PC-3 (cell line): ENCODE measurements at regions not wholly inside any gene's neighbourhood (a gene's known extent, or its start where the extent isn't known, plus 50 kb on each side); places are given as distances from the start of the nearest gene placed in this dataset.

Experiments
- ATAC-seq: fragments of 200-7000 bp; cut with Tn5 transposase; 2 replicates; pipeline ENCODE4 v1.9.1; 2020; ENCODE audit warnings: mild to moderate bottlenecking, moderate library complexity
- BruUV-seq: library from RNA; stranded (reverse); fragments of 400-500 nt; replicated peaks from 2 replicates; lab custom pipeline; 2021; lab: Mats Ljungman, UMichigan
- CTCF ChIA-PET: fragments of 300-600 bp; sonication (Branson Sonifier 250); formaldehyde crosslinking; loops from one replicate; lab custom pipeline; 2022; ENCODE audit warnings: antibody characterized with exemption; lab: Charles Lee
- POLR2A ChIA-PET: fragments of 300-600 bp; sonication (Branson Sonifier 250); formaldehyde crosslinking; loops from one replicate; lab custom pipeline; 2022; ENCODE audit warnings: antibody characterized with exemption; ENCODE audit not compliant: unreplicated experiment; lab: Charles Lee
- DNase-seq: peaks from one replicate; pipeline ENCODE4 v3.0.0-alpha.2; 2015
- H2AFZ ChIP-seq: fragments of 300-600 bp; sonication (generic); 2 replicates; pipeline ENCODE4 v1.6.0; 2016; ENCODE audit warnings: antibody characterized with exemption, low read length
- H3F3A ChIP-seq: fragments of 300-600 bp; sonication (generic); one replicate; pipeline ENCODE4 v1.6.0; 2017; ENCODE audit warnings: antibody characterized with exemption, low read length, control low read depth, mild to moderate bottlenecking; ENCODE audit not compliant: unreplicated experiment
- H3K27ac ChIP-seq: fragments of 300-600 bp; sonication (generic); 2 replicates; pipeline ENCODE4 v1.5.1; 2016; ENCODE audit warnings: mild to moderate bottlenecking, low read length
- H3K27me3 ChIP-seq: fragments of 300-600 bp; sonication (generic); 2 replicates; pipeline ENCODE4 v1.6.1; 2016; ENCODE audit warnings: low read length, mixed read lengths
- H3K36me3 ChIP-seq: fragments of 300-600 bp; sonication (generic); 2 replicates; pipeline ENCODE4 v1.6.1; 2016; ENCODE audit warnings: low read depth, mixed run types, low read length, mixed read lengths
- H3K4me1 ChIP-seq: fragments of 300-600 bp; sonication (generic); 2 replicates; pipeline ENCODE4 v1.5.1; 2016; ENCODE audit warnings: low read length; ENCODE audit not compliant: insufficient read depth
- H3K4me2 ChIP-seq: fragments of 300-600 bp; sonication (generic); 2 replicates; pipeline ENCODE4 v1.6.0; 2016; ENCODE audit warnings: low read length
- H3K4me3 ChIP-seq: fragments of 300-600 bp; sonication (generic); 2 replicates; pipeline ENCODE4 v1.5.1; 2016; ENCODE audit warnings: mild to moderate bottlenecking, low read length, mixed read lengths
- H3K79me2 ChIP-seq: fragments of 300-600 bp; sonication (generic); 2 replicates; pipeline ENCODE4 v1.6.1; 2017; ENCODE audit warnings: low read length, mixed read lengths
- H3K9ac ChIP-seq: fragments of 300-600 bp; sonication (generic); 2 replicates; pipeline ENCODE4 v1.6.0; 2016; ENCODE audit warnings: mild to moderate bottlenecking, low read length
- H3K9me2 ChIP-seq: fragments of 300-600 bp; sonication (generic); replicated peaks from 2 replicates; pipeline ENCODE4 v1.6.1; 2016; ENCODE audit warnings: mixed run types, low read length, mixed read lengths
- H3K9me3 ChIP-seq: fragments of 300-600 bp; sonication (generic); 2 replicates; pipeline ENCODE4 v1.6.1; 2016; ENCODE audit warnings: low read length, mixed read lengths
- H4K20me1 ChIP-seq: fragments of 300-600 bp; sonication (generic); 2 replicates; pipeline ENCODE4 v1.6.1; 2016; ENCODE audit warnings: low read length, mixed read lengths
- EZH2 ChIP-seq: fragments of 300-600 bp; sonication (generic); IDR thresholded peaks from one replicate; pipeline ENCODE4 v1.6.1; 2017; ENCODE audit warnings: antibody characterized with exemption, mild to moderate bottlenecking, low read length; ENCODE audit not compliant: unreplicated experiment
- EZH2phosphoT487 ChIP-seq: fragments of 300-600 bp; sonication (generic); IDR thresholded peaks from 2 replicates; pipeline ENCODE4 v1.6.1; 2018; ENCODE audit warnings: mild to moderate bottlenecking, antibody characterized with exemption, low read length, borderline replicate concordance
- intact Hi-C: fragments of 100-400 bp; cut with micrococcal nuclease; formaldehyde crosslinking; loops from 2 replicates; pipeline ENCODE4 v1.9.0; 2023
- TF ChIP-seq, protein P1 (sequence below): fragments of 300-600 bp; sonication (generic); conservative IDR thresholded peaks from 2 replicates; pipeline ENCODE4 v1.5.1; 2017; ENCODE audit warnings: antibody characterized with exemption, low read depth, mild to moderate bottlenecking, low read length

DNA sequence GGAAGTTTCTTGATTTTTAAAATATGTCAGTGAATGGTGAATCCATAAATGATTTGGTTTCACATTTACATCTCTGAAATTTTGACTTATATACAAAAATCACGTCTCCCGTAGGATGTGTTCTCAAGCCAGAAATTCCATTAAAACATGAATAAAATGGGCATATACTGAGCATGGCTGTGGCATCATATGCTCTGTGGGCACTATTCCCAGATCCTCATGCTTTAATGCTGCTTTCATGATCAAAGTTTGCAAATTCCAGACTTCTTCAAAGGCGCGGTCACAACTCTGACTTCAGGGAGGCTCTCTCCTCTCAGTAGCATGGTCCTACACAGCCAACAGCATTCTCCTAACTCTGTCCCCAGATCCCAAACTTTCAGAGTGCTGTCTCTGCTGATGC, 723.2 kb downstream of the TAF11L14 start:
- intact Hi-C loops = no loop called here
- H3K4me3 ChIP-seq = no peak overlapping the region
- H3K9me3 ChIP-seq = no peaks in the 10 kb centered on the region
- H3K36me3 ChIP-seq = no peaks in the 10 kb centered on the region
- DNase-seq = no peak
- no TSS peak for BruUV-seq
- H3K27ac ChIP-seq = no peak overlapping the region
- no peaks in the 10 kb centered on the region for H3K79me2 ChIP-seq
- TF ChIP-seq EZH2phosphoT487 (no peak), EZH2 (no peak)
- TF ChIP-seq, protein P1, sequence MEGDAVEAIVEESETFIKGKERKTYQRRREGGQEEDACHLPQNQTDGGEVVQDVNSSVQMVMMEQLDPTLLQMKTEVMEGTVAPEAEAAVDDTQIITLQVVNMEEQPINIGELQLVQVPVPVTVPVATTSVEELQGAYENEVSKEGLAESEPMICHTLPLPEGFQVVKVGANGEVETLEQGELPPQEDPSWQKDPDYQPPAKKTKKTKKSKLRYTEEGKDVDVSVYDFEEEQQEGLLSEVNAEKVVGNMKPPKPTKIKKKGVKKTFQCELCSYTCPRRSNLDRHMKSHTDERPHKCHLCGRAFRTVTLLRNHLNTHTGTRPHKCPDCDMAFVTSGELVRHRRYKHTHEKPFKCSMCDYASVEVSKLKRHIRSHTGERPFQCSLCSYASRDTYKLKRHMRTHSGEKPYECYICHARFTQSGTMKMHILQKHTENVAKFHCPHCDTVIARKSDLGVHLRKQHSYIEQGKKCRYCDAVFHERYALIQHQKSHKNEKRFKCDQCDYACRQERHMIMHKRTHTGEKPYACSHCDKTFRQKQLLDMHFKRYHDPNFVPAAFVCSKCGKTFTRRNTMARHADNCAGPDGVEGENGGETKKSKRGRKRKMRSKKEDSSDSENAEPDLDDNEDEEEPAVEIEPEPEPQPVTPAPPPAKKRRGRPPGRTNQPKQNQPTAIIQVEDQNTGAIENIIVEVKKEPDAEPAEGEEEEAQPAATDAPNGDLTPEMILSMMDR = no peak
- CTCF ChIA-PET = no interaction called here
- H4K20me1 ChIP-seq = no peaks in the 10 kb centered on the region
- no peak overlapping the region for H3K9ac ChIP-seq
- no peak overlapping the region for H3K4me2 ChIP-seq
- H3F3A ChIP-seq = no peaks in the 10 kb centered on the region
- no peak for ATAC-seq
- H3K27me3 ChIP-seq = 0 out of 2 replicates have a peak, but pooled peaks cover 18% of the 10 kb centered on the region
- H2AFZ ChIP-seq = no peak overlapping the region
- H3K4me1 ChIP-seq = no peaks in the 10 kb centered on the region
- no peaks in the 10 kb centered on the region for H3K9me2 ChIP-seq
- POLR2A ChIA-PET = no interaction called here

DNA sequence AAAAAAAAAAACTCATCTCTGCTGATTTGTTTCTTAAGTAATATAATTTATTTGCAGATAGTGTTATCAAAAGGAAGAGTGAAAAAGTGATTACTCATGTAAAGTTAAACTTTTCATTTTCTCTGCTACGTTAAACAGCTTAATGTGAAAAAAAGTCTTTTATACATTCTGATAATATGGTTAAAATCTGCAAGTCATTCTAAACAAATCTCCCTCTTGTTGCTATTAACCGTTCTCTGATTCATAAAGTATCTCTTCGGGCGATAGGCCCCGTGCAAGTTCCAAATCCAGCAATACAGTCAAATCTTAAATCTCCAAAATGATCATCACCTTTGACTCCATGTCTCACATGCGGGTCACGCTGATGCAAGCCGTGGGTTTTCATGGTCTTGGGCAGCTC, 732.0 kb downstream of the TAF11L14 start:
- Histone ChIP-seq H3K36me3 (no peaks in the 10 kb centered on the region), H3K79me2 (no peaks in the 10 kb centered on the region), H3F3A (no peaks in the 10 kb centered on the region), H3K9me3 (no peaks in the 10 kb centered on the region), H3K4me3 (no peak overlapping the region), H3K9ac (no peak overlapping the region), H2AFZ (no peak overlapping the region), H3K27ac (no peak overlapping the region), H3K27me3 (peaks cover 24% of the 10 kb centered on the region; the same call in 1 of the 2 replicates), H3K9me2 (no peaks in the 10 kb centered on the region), H3K4me1 (no peaks in the 10 kb centered on the region), H4K20me1 (no peaks in the 10 kb centered on the region), H3K4me2 (no peak overlapping the region)
- POLR2A ChIA-PET = no interaction called here
- ATAC-seq (no peak), DNase-seq (no peak)
- intact Hi-C loops = no loop called here
- no TSS peak for BruUV-seq
- TF ChIP-seq EZH2phosphoT487 (no peak), EZH2 (no peak)
- TF ChIP-seq, protein P1 = no peak
- CTCF ChIA-PET = no interaction called here

- no peaks in the 10 kb centered on the region for H3K9me2 ChIP-seq
- no peaks in the 10 kb centered on the region for H3K4me1 ChIP-seq
- DNase-seq (no peak), ATAC-seq (no peak)
- no TSS peak for BruUV-seq
- POLR2A ChIA-PET = no interaction called here
- no peak overlapping the region for H3K4me3 ChIP-seq
- intact Hi-C loops = no loop called here
- no peaks in the 10 kb centered on the region for H4K20me1 ChIP-seq
- H2AFZ ChIP-seq = no peak overlapping the region
- no peak overlapping the region for H3K4me2 ChIP-seq
- no peaks in the 10 kb centered on the region for H3K79me2 ChIP-seq
- TF ChIP-seq EZH2 = no peak
- TF ChIP-seq, protein P1 = no peak
- no peak for TF ChIP-seq EZH2phosphoT487
- CTCF ChIA-PET = no interaction called here
- no peak overlapping the region for H3K27ac ChIP-seq
- H3K9ac ChIP-seq = no peak overlapping the region
- H3K27me3 ChIP-seq = peaks cover 24% of the 10 kb centered on the region; the same call in 1 of the 2 replicates
- H3K36me3 ChIP-seq = no peaks in the 10 kb centered on the region
- no peaks in the 10 kb centered on the region for H3F3A ChIP-seq
- no peaks in the 10 kb centered on the region for H3K9me3 ChIP-seq
Observed at GRCh38 chr5:18370531-18370930, 736.3 kb downstream of the TAF11L14 start.
